A673 (cell line): ENCODE measurements at regions not wholly inside any gene's neighbourhood (a gene's known extent, or its start where the extent isn't known, plus 50 kb on each side); places are given as distances from the start of the nearest gene placed in this dataset.

Experiments used
- CTCF ChIP-seq: fragments of 300-800, 200-600 bp; sonication (generic); conservative IDR thresholded peaks from 2 replicates; pipeline ENCODE4 v1.5.1; 2017; ENCODE audit warnings: low read depth, mild to moderate bottlenecking, antibody characterized with exemption, low read length, moderate library complexity, mixed read lengths
- EZH2 ChIP-seq: fragments of 200-600 bp; sonication (generic); IDR thresholded peaks from 2 replicates; pipeline ENCODE4 v1.6.1; 2017; ENCODE audit warnings: borderline replicate concordance, low read depth, mild to moderate bottlenecking, mixed read lengths, antibody characterized with exemption, low read length; ENCODE audit not compliant: poor library complexity, severe bottlenecking

- TF ChIP-seq CTCF = no peak
- no peak for TF ChIP-seq EZH2
Observed at GRCh38 chr18:38811209-38811608, 1245.6 kb upstream of the CELF4 start.
